Loucy (cell line): ENCODE measurements at regions not wholly inside any gene's neighbourhood (a gene's known extent, or its start where the extent isn't known, plus 50 kb on each side); places are given as distances from the start of the nearest gene placed in this dataset.
"Not testable (repeated sequence)": the region's sequence is repeated elsewhere in the genome, so short reads cannot be mapped to it uniquely, and the experiment has no call there.

Experiments used
- H2AFZ ChIP-seq: fragments of 200-600 bp; sonication (generic); 2 replicates; pipeline ENCODE4 v1.6.0; 2016; ENCODE audit warnings: antibody characterized with exemption, mild to moderate bottlenecking, low read length, moderate library complexity
- H3F3A ChIP-seq: fragments of 200-600 bp; 2 replicates; pipeline ENCODE4 v1.6.0; 2016; ENCODE audit warnings: antibody characterized with exemption, low read depth, mild to moderate bottlenecking
- H3K27me3 ChIP-seq: fragments of 200-600 bp; sonication (generic); 2 replicates; pipeline ENCODE4 v1.6.1; 2014; ENCODE audit warnings: low read length, mild to moderate bottlenecking; ENCODE audit not compliant: insufficient read depth, poor library complexity, severe bottlenecking
- H3K36me3 ChIP-seq: fragments of 200-600 bp; sonication (generic); 2 replicates; pipeline ENCODE4 v1.6.1; 2016; ENCODE audit warnings: low read length; ENCODE audit not compliant: insufficient read depth
- H3K4me1 ChIP-seq: fragments of 200-600 bp; sonication (generic); 2 replicates; pipeline ENCODE4 v1.5.1; 2014; ENCODE audit warnings: low read length, mild to moderate bottlenecking; ENCODE audit not compliant: insufficient read depth, poor library complexity, severe bottlenecking
- H3K4me2 ChIP-seq: fragments of 200-600 bp; sonication (generic); 2 replicates; pipeline ENCODE4 v1.6.0; 2014; ENCODE audit warnings: antibody characterized with exemption, low read length, low read depth, mild to moderate bottlenecking; ENCODE audit not compliant: poor library complexity, severe bottlenecking
- H3K4me3 ChIP-seq: fragments of 200-600 bp; sonication (generic); 2 replicates; pipeline ENCODE4 v1.5.1; 2014; ENCODE audit warnings: low read length, mild to moderate bottlenecking, mixed read lengths; ENCODE audit not compliant: poor library complexity, severe bottlenecking
- H3K79me2 ChIP-seq: fragments of 200-600 bp; sonication (generic); 2 replicates; pipeline ENCODE4 v1.6.1; 2014; ENCODE audit warnings: low read length; ENCODE audit not compliant: insufficient read depth
- H3K9ac ChIP-seq: fragments of 200-600 bp; sonication (generic); 2 replicates; pipeline ENCODE4 v1.6.0; 2014; ENCODE audit warnings: mild to moderate bottlenecking, low read depth, low read length, moderate library complexity; ENCODE audit not compliant: poor library complexity, severe bottlenecking
- H3K9me2 ChIP-seq: fragments of 200-600 bp; sonication (generic); replicated peaks from 2 replicates; pipeline ENCODE4 v1.6.1; 2016; ENCODE audit warnings: low read depth, low read length, mixed read lengths
- H3K9me3 ChIP-seq: fragments of 200-600 bp; sonication (generic); 2 replicates; pipeline ENCODE4 v1.6.1; 2014; ENCODE audit warnings: mild to moderate bottlenecking, antibody characterized with exemption, low read length, low read depth; ENCODE audit not compliant: insufficient read depth
- H4K20me1 ChIP-seq: fragments of 200-600 bp; sonication (generic); 2 replicates; pipeline ENCODE4 v1.6.0; 2014; ENCODE audit warnings: antibody characterized with exemption, low read length, mild to moderate bottlenecking; ENCODE audit not compliant: insufficient read depth, poor library complexity, severe bottlenecking
- CTCF ChIP-seq: fragments of 200-600 bp; sonication (generic); conservative IDR thresholded peaks from 2 replicates; pipeline ENCODE4 v1.5.1; 2014; ENCODE audit warnings: mild to moderate bottlenecking, antibody characterized with exemption, low read length
- EZH2phosphoT487 ChIP-seq: fragments of 200-600 bp; IDR thresholded peaks from 2 replicates; pipeline ENCODE4 v1.6.1; 2018; ENCODE audit warnings: antibody characterized with exemption, mild to moderate bottlenecking, moderate library complexity, borderline replicate concordance

GRCh38 chr4:81673961-81674360, 202.3 kb upstream of the RASGEF1B start:
- TF ChIP-seq EZH2phosphoT487 (no peak), CTCF (no peak)
- no peaks in the 10 kb centered on the region for H3F3A ChIP-seq
- no peaks in the 10 kb centered on the region for H3K36me3 ChIP-seq
- no peaks in the 10 kb centered on the region for H3K79me2 ChIP-seq
- H3K9me2 ChIP-seq, result no peaks in the 10 kb centered on the region
- H3K4me2 ChIP-seq, result no peak overlapping the region
- no peaks in the 10 kb centered on the region for H3K27me3 ChIP-seq
- no peaks in the 10 kb centered on the region for H3K4me1 ChIP-seq
- H3K9ac ChIP-seq, result no peak overlapping the region
- no peak overlapping the region for H2AFZ ChIP-seq
- no peaks in the 10 kb centered on the region for H4K20me1 ChIP-seq
- no peak overlapping the region for H3K4me3 ChIP-seq
- H3K9me3 ChIP-seq, result no peaks in the 10 kb centered on the region

GRCh38 chr4:81668328-81668727, 196.6 kb upstream of the RASGEF1B start:
- not testable (repeated sequence) for H3K9me3 ChIP-seq, H3K79me2 ChIP-seq, H3K4me2 ChIP-seq, H3K36me3 ChIP-seq, H3F3A ChIP-seq, H3K4me3 ChIP-seq, H3K4me1 ChIP-seq, H3K27me3 ChIP-seq, H3K9me2 ChIP-seq, H2AFZ ChIP-seq, H3K9ac ChIP-seq, H4K20me1 ChIP-seq

- no peak overlapping the region for H3K4me2 ChIP-seq
- H3F3A ChIP-seq, result no peaks in the 10 kb centered on the region
- H3K27me3 ChIP-seq, result no peaks in the 10 kb centered on the region
- H3K36me3 ChIP-seq, result no peaks in the 10 kb centered on the region
- H3K9ac ChIP-seq, result no peak overlapping the region
- H3K9me3 ChIP-seq, result no peaks in the 10 kb centered on the region
- H2AFZ ChIP-seq, result no peak overlapping the region
- TF ChIP-seq EZH2phosphoT487 (no peak), CTCF (no peak)
- H3K9me2 ChIP-seq, result no peaks in the 10 kb centered on the region
- no peaks in the 10 kb centered on the region for H3K79me2 ChIP-seq
- no peaks in the 10 kb centered on the region for H4K20me1 ChIP-seq
- H3K4me1 ChIP-seq, result no peaks in the 10 kb centered on the region
- no peak overlapping the region for H3K4me3 ChIP-seq
These were observed 195.8 kb upstream of the RASGEF1B start for GRCh38 chr4:81667539-81667938.

GRCh38 chr4:81666491-81666890, 194.8 kb upstream of the RASGEF1B start:
- Histone ChIP-seq H3K36me3 (no peaks in the 10 kb centered on the region), H3F3A (no peaks in the 10 kb centered on the region), H3K79me2 (no peaks in the 10 kb centered on the region), H3K9me2 (no peaks in the 10 kb centered on the region), H3K9ac (no peak overlapping the region), H4K20me1 (no peaks in the 10 kb centered on the region), H3K4me3 (no peak overlapping the region), H3K4me1 (no peaks in the 10 kb centered on the region), H3K4me2 (no peak overlapping the region), H2AFZ (no peak overlapping the region; the same call in 1 of the 2 replicates), H3K27me3 (no peaks in the 10 kb centered on the region), H3K9me3 (no peaks in the 10 kb centered on the region)
- TF ChIP-seq EZH2phosphoT487, result no peak
- TF ChIP-seq CTCF, result no peak
